ENCODE measurements at regions not wholly inside any gene's neighbourhood (a gene's known extent, or its start where the extent isn't known, plus 50 kb on each side); places are given as distances from the start of the nearest gene placed in this dataset.

DNA sequence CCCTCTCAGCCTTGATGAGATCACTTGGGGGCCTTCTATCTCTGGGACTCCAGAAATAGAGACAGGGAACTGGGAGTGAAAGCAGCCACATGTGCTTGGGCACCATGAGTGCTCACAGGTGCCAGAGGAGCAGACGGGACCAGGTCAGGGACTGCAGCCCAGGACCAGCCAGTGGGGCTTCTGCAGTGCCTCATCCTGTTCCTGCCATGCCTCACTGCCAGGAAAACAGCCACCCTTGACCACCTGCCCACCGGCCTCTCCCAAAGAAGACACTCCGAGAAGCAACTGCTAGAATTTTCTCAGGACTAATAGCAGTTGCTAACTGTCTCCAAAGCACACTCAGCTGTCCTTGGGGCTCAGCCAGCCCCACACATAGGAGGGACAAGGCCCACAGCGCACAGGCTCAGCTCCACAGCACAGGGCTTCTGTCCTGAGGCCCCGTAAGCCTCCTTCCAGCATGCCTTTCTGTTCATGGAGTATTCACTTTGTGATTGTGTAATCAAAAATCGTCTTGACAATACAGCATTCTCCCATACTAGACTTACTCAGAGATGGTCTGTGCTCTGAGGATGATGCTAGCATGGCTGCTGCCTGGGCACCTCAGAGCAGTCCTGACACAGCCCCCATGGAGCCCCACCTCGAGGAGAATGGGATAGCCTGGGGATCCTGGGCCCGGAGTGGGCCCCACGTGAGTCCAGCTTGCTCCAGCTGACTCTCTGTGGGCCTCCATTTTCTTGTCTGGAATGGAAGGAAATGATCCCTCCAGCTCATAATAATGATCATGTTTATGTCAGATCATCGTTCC, 115.7 kb upstream of the RET start:
- TF ChIP-seq, protein P1, sequence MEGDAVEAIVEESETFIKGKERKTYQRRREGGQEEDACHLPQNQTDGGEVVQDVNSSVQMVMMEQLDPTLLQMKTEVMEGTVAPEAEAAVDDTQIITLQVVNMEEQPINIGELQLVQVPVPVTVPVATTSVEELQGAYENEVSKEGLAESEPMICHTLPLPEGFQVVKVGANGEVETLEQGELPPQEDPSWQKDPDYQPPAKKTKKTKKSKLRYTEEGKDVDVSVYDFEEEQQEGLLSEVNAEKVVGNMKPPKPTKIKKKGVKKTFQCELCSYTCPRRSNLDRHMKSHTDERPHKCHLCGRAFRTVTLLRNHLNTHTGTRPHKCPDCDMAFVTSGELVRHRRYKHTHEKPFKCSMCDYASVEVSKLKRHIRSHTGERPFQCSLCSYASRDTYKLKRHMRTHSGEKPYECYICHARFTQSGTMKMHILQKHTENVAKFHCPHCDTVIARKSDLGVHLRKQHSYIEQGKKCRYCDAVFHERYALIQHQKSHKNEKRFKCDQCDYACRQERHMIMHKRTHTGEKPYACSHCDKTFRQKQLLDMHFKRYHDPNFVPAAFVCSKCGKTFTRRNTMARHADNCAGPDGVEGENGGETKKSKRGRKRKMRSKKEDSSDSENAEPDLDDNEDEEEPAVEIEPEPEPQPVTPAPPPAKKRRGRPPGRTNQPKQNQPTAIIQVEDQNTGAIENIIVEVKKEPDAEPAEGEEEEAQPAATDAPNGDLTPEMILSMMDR (IDR thresholded peaks at IDR 0.05) = no peak
- TF ChIP-seq POLR2AphosphoS5 (IDR thresholded peaks at IDR 0.05; ENCODE audit: low read depth, low read length) = no peak
- no peak for TF ChIP-seq TCF7L2 (IDR thresholded peaks at IDR 0.05; ENCODE audit: low read depth, low read length)
